CD8-positive, alpha-beta memory T cell (primary cell): ENCODE measurements at regions not wholly inside any gene's neighbourhood (a gene's known extent, or its start where the extent isn't known, plus 50 kb on each side); places are given as distances from the start of the nearest gene placed in this dataset.

Source experiments
- CTCF ChIA-PET: fragments of 350-600 bp; sonication (Branson Sonifier 250); formaldehyde crosslinking; loops from one replicate; lab custom pipeline; 2021; ENCODE audit warnings: antibody characterized with exemption; lab: Charles Lee
- POLR2A ChIA-PET: fragments of 350-600 bp; sonication (Branson Sonifier 250); formaldehyde crosslinking; loops from one replicate; lab custom pipeline; 2021; ENCODE audit warnings: antibody characterized with exemption; lab: Charles Lee
- DNase-seq, 5 donors: peaks; one replicate each; pipeline versions ENCODE4 v3.0.0 to v3.0.0-alpha.2; 2020 to 2022; ENCODE audit warnings: mixed read lengths in 1 of 5
- H3K27ac ChIP-seq: one replicate; pipeline ENCODE4 v1.7.0; 2013; ENCODE audit warnings: low read depth, mild to moderate bottlenecking, low read length, moderate library complexity
- H3K27me3 ChIP-seq: 2 replicates; pipeline ENCODE4 v1.7.0; 2013; ENCODE audit warnings: low read length, mild to moderate bottlenecking; ENCODE audit not compliant: insufficient read depth, poor library complexity, severe bottlenecking
- H3K36me3 ChIP-seq: 2 replicates; pipeline ENCODE4 v1.7.0; 2013; ENCODE audit warnings: mild to moderate bottlenecking, low read length, moderate library complexity; ENCODE audit not compliant: insufficient read depth
- H3K4me1 ChIP-seq: 2 replicates; pipeline ENCODE4 v1.7.0; 2013; ENCODE audit warnings: mild to moderate bottlenecking, low read length, moderate library complexity; ENCODE audit not compliant: insufficient read depth
- H3K4me3 ChIP-seq: 2 replicates; pipeline ENCODE4 v1.7.0; 2013; ENCODE audit warnings: mild to moderate bottlenecking, low read length
- H3K9me3 ChIP-seq: 2 replicates; pipeline ENCODE4 v1.7.0; 2013; ENCODE audit warnings: mild to moderate bottlenecking, low read length
- H3K27ac Mint-ChIP-seq, 8 donors: one replicate each; pipeline ENCODE4 v1.8.0; 2020 to 2021; ENCODE audit warnings: mixed read lengths in 8 of 8, mild to moderate bottlenecking in 6 of 8, inconsistent platforms in 3 of 8, moderate library complexity in 3 of 8
- H3K27me3 Mint-ChIP-seq, 2 donors: one replicate each; pipeline ENCODE4 v1.8.0; 2020 to 2021; ENCODE audit warnings: mixed read lengths in 2 of 2, mild to moderate bottlenecking in 1 of 2, moderate library complexity in 1 of 2
- H3K36me3 Mint-ChIP-seq, 3 donors: one replicate each; pipeline ENCODE4 v1.8.0; 2020 to 2021; ENCODE audit warnings: mixed read lengths in 3 of 3, inconsistent platforms in 1 of 3, mild to moderate bottlenecking in 1 of 3
- H3K4me1 Mint-ChIP-seq, 3 donors: one replicate each; pipeline ENCODE4 v1.8.0; 2020 to 2021; ENCODE audit warnings: mixed read lengths in 3 of 3, inconsistent platforms in 1 of 3, mild to moderate bottlenecking in 1 of 3
- H3K4me3 Mint-ChIP-seq, 7 donors: one replicate each; pipeline ENCODE4 v1.8.0; 2020 to 2021; ENCODE audit warnings: mixed read lengths in 7 of 7, mild to moderate bottlenecking in 6 of 7, moderate library complexity in 4 of 7, inconsistent platforms in 2 of 7
- H3K9me3 Mint-ChIP-seq, 5 donors: one replicate each; pipeline ENCODE4 v1.8.0; 2020 to 2022; ENCODE audit warnings: mixed read lengths in 5 of 5, mild to moderate bottlenecking in 3 of 5, moderate library complexity in 2 of 5, inconsistent platforms in 1 of 5

- no peaks in the 10 kb centered on the region for H3K9me3 ChIP-seq
- H3K36me3 Mint-ChIP-seq = no peaks in the 10 kb centered on the region
- no peak overlapping the region for H3K27ac ChIP-seq
- H3K27ac Mint-ChIP-seq = no peak overlapping the region
- peaks cover 4 to 34% (median 8%) of the 10 kb centered on the region in 5 donors for H3K9me3 Mint-ChIP-seq
- H3K4me1 Mint-ChIP-seq = no peaks in the 10 kb centered on the region
- no peaks in the 10 kb centered on the region for H3K4me1 ChIP-seq
- no peak overlapping the region for H3K4me3 ChIP-seq
- H3K4me3 Mint-ChIP-seq = no peak overlapping the region
- no peaks in the 10 kb centered on the region for H3K27me3 Mint-ChIP-seq
- POLR2A ChIA-PET = no interaction called here
- H3K36me3 ChIP-seq = no peaks in the 10 kb centered on the region
- DNase-seq = no peak
- CTCF ChIA-PET = no interaction called here
- no peaks in the 10 kb centered on the region for H3K27me3 ChIP-seq
These were observed 1377.5 kb upstream of the CDH9 start for GRCh38 chr5:28415791-28416443.

- Mint-ChIP-seq H3K4me3 (no peak overlapping the region), H3K36me3 (no peaks in the 10 kb centered on the region), H3K27me3 (no peaks in the 10 kb centered on the region), H3K9me3 (peaks cover 4 to 34% (median 8%) of the 10 kb centered on the region in 5 donors), H3K27ac (no peak overlapping the region), H3K4me1 (no peaks in the 10 kb centered on the region)
- H3K36me3 ChIP-seq = no peaks in the 10 kb centered on the region
- ChIA-PET POLR2A (no interaction called here), CTCF (no interaction called here)
- no peak overlapping the region for H3K27ac ChIP-seq
- DNase-seq = no peak
- H3K27me3 ChIP-seq = no peaks in the 10 kb centered on the region
- no peaks in the 10 kb centered on the region for H3K9me3 ChIP-seq
- H3K4me1 ChIP-seq = no peaks in the 10 kb centered on the region
- H3K4me3 ChIP-seq = no peak overlapping the region
These were observed 1376.2 kb upstream of the CDH9 start for GRCh38 chr5:28414619-28415018.

- CTCF ChIA-PET = no interaction called here
- POLR2A ChIA-PET = no interaction called here
- Mint-ChIP-seq H3K27me3 (no peaks in the 10 kb centered on the region), H3K36me3 (no peaks in the 10 kb centered on the region), H3K27ac (peak overlapping the region in 1 of 8 donors; percentile 32), H3K9me3 (peaks cover 2 to 33% (median 25%) of the 10 kb centered on the region in 5 donors), H3K4me3 (no peak overlapping the region), H3K4me1 (no peaks in the 10 kb centered on the region)
- no peaks in the 10 kb centered on the region for H3K36me3 ChIP-seq
- no peaks in the 10 kb centered on the region for H3K27me3 ChIP-seq
- no peaks in the 10 kb centered on the region for H3K4me1 ChIP-seq
- peaks cover 4% of the 10 kb centered on the region for H3K9me3 ChIP-seq
- no peak for DNase-seq
- H3K4me3 ChIP-seq = no peak overlapping the region
- H3K27ac ChIP-seq = no peak overlapping the region
These were observed 1370.3 kb upstream of the CDH9 start for GRCh38 chr5:28408651-28409050.

GRCh38 chr5:28408186-28408585 lies 1369.8 kb upstream of the CDH9 start:
- H3K9me3 ChIP-seq = peaks cover 4% of the 10 kb centered on the region
- Mint-ChIP-seq H3K4me1 (no peaks in the 10 kb centered on the region), H3K9me3 (peaks cover 2 to 36% (median 25%) of the 10 kb centered on the region in 5 donors), H3K27ac (no peak overlapping the region), H3K36me3 (no peaks in the 10 kb centered on the region), H3K27me3 (no peaks in the 10 kb centered on the region), H3K4me3 (no peak overlapping the region)
- H3K4me1 ChIP-seq = no peaks in the 10 kb centered on the region
- no peak overlapping the region for H3K27ac ChIP-seq
- POLR2A ChIA-PET = no interaction called here
- no peaks in the 10 kb centered on the region for H3K36me3 ChIP-seq
- DNase-seq = no peak
- CTCF ChIA-PET = no interaction called here
- H3K4me3 ChIP-seq = no peak overlapping the region
- no peaks in the 10 kb centered on the region for H3K27me3 ChIP-seq

- H3K27me3 Mint-ChIP-seq = no peaks in the 10 kb centered on the region
- ChIA-PET CTCF (no interaction called here), POLR2A (no interaction called here)
- no peaks in the 10 kb centered on the region for H3K27me3 ChIP-seq
- H3K4me1 ChIP-seq = no peaks in the 10 kb centered on the region
- H3K4me3 Mint-ChIP-seq = no peak overlapping the region
- no peak overlapping the region for H3K4me3 ChIP-seq
- peaks cover 6 to 42% (median 20%) of the 10 kb centered on the region in 5 donors for H3K9me3 Mint-ChIP-seq
- H3K4me1 Mint-ChIP-seq = no peaks in the 10 kb centered on the region
- H3K9me3 ChIP-seq = peaks cover 4% of the 10 kb centered on the region
- no peak overlapping the region for H3K27ac ChIP-seq
- no peak for DNase-seq
- H3K36me3 ChIP-seq = no peaks in the 10 kb centered on the region
- H3K36me3 Mint-ChIP-seq = no peaks in the 10 kb centered on the region
- H3K27ac Mint-ChIP-seq = no peak overlapping the region
These were observed 1366.1 kb upstream of the CDH9 start for GRCh38 chr5:28404363-28405071.

GRCh38 chr5:28403846-28404245 lies 1365.5 kb upstream of the CDH9 start:
- no peaks in the 10 kb centered on the region for H3K27me3 Mint-ChIP-seq
- no peak overlapping the region for H3K4me3 ChIP-seq
- H3K9me3 ChIP-seq = peaks cover 4% of the 10 kb centered on the region
- H3K4me1 Mint-ChIP-seq = no peaks in the 10 kb centered on the region
- no peaks in the 10 kb centered on the region for H3K36me3 ChIP-seq
- POLR2A ChIA-PET = no interaction called here
- no peaks in the 10 kb centered on the region for H3K4me1 ChIP-seq
- no peak overlapping the region for H3K27ac ChIP-seq
- H3K36me3 Mint-ChIP-seq = no peaks in the 10 kb centered on the region
- H3K27me3 ChIP-seq = no peaks in the 10 kb centered on the region
- CTCF ChIA-PET = no interaction called here
- no peak overlapping the region for H3K27ac Mint-ChIP-seq
- no peak overlapping the region for H3K4me3 Mint-ChIP-seq
- H3K9me3 Mint-ChIP-seq = peaks cover 6 to 42% (median 18%) of the 10 kb centered on the region in 5 donors
- no peak for DNase-seq

GRCh38 chr5:28402590-28403301 lies 1364.4 kb upstream of the CDH9 start:
- no peaks in the 10 kb centered on the region for H3K4me1 Mint-ChIP-seq
- no peak for DNase-seq
- no peaks in the 10 kb centered on the region for H3K4me1 ChIP-seq
- no peak overlapping the region for H3K27ac Mint-ChIP-seq
- H3K27ac ChIP-seq = no peak overlapping the region
- H3K36me3 ChIP-seq = no peaks in the 10 kb centered on the region
- no peak overlapping the region for H3K4me3 Mint-ChIP-seq
- H3K9me3 Mint-ChIP-seq = peaks cover 6 to 45% (median 13%) of the 10 kb centered on the region in 5 donors
- H3K4me3 ChIP-seq = no peak overlapping the region
- H3K27me3 Mint-ChIP-seq = no peaks in the 10 kb centered on the region
- POLR2A ChIA-PET = no interaction called here
- no peaks in the 10 kb centered on the region for H3K36me3 Mint-ChIP-seq
- CTCF ChIA-PET = interaction anchor here (0.6 kb wide), 1 partner anchor 1270 kb away, joined by 3 read pairs; no protein-coding TSS in a partner anchor
- H3K9me3 ChIP-seq = peaks cover 4% of the 10 kb centered on the region
- no peaks in the 10 kb centered on the region for H3K27me3 ChIP-seq

GRCh38 chr5:28400076-28400475 lies 1361.7 kb upstream of the CDH9 start:
- DNase-seq = no peak
- no peak overlapping the region for H3K4me3 Mint-ChIP-seq
- Histone ChIP-seq H3K9me3 (no peaks in the 10 kb centered on the region), H3K4me1 (no peaks in the 10 kb centered on the region), H3K4me3 (no peak overlapping the region), H3K27me3 (no peaks in the 10 kb centered on the region), H3K36me3 (no peaks in the 10 kb centered on the region), H3K27ac (no peak overlapping the region)
- POLR2A ChIA-PET = no interaction called here
- no peak overlapping the region for H3K27ac Mint-ChIP-seq
- H3K4me1 Mint-ChIP-seq = no peaks in the 10 kb centered on the region
- CTCF ChIA-PET = no interaction called here
- peaks cover 2 to 23% (median 6%) of the 10 kb centered on the region in 5 donors for H3K9me3 Mint-ChIP-seq
- no peaks in the 10 kb centered on the region for H3K27me3 Mint-ChIP-seq
- H3K36me3 Mint-ChIP-seq = no peaks in the 10 kb centered on the region
